ENCODE measurements at regions not wholly inside any gene's neighbourhood (a gene's known extent, or its start where the extent isn't known, plus 50 kb on each side); places are given as distances from the start of the nearest gene placed in this dataset.

DNA sequence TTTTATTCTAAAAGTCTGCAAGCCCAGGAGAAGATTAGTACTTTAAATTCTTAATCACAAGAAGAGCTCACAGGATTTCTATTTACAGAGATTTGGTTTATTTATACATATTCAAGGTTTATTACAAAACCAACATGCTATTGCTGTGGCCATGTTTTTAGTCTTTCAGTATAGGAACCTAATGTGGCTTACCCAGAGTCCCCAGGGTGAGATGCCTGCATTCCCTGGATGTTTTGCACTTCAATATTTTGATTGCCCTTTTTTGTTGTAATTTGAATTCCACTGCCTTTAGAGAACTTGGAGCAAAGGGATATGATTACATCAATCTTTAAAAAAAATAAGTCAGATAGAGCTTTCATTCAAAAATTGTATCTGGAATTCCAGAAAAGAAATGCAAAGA is 146.0 kb upstream of the FRMPD4 start:
- TF ChIP-seq, protein P1, sequence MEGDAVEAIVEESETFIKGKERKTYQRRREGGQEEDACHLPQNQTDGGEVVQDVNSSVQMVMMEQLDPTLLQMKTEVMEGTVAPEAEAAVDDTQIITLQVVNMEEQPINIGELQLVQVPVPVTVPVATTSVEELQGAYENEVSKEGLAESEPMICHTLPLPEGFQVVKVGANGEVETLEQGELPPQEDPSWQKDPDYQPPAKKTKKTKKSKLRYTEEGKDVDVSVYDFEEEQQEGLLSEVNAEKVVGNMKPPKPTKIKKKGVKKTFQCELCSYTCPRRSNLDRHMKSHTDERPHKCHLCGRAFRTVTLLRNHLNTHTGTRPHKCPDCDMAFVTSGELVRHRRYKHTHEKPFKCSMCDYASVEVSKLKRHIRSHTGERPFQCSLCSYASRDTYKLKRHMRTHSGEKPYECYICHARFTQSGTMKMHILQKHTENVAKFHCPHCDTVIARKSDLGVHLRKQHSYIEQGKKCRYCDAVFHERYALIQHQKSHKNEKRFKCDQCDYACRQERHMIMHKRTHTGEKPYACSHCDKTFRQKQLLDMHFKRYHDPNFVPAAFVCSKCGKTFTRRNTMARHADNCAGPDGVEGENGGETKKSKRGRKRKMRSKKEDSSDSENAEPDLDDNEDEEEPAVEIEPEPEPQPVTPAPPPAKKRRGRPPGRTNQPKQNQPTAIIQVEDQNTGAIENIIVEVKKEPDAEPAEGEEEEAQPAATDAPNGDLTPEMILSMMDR (CRISPR knock-in tag; IDR thresholded peaks at IDR 0.05) = no peak
- TF ChIP-seq, protein P2, sequence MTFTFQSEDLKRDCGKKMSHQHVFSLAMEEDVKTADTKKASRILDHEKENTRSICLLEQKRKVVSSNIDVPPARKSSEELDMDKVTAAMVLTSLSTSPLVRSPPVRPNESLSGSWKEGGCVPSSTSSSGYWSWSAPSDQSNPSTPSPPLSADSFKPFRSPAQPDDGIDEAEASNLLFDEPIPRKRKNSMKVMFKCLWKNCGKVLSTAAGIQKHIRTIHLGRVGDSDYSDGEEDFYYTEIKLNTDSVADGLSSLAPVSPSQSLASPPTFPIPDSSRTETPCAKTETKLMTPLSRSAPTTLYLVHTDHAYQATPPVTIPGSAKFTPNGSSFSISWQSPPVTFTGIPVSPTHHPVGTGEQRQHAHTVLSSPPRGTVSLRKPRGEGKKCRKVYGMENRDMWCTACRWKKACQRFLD (CRISPR knock-in tag; IDR thresholded peaks at IDR 0.05; ENCODE audit: borderline replicate concordance) = no peak
- TF ChIP-seq MXD4 (CRISPR knock-in tag; IDR thresholded peaks at IDR 0.05) = no peak
- TF ChIP-seq DPF2 (CRISPR knock-in tag; IDR thresholded peaks at IDR 0.05; ENCODE audit: borderline replicate concordance, low read depth) = no peak
- no peak for TF ChIP-seq MXI1 (IDR thresholded peaks at IDR 0.05; ENCODE audit: borderline replicate concordance, low read depth, low read length)
- no peak for TF ChIP-seq PHB2 (IDR thresholded peaks at IDR 0.05; ENCODE audit: partially characterized antibody)
- TF ChIP-seq ZNF260 (CRISPR knock-in tag; IDR thresholded peaks at IDR 0.05; ENCODE audit: borderline replicate concordance, low read depth) = no peak
- TF ChIP-seq RCOR2 (CRISPR knock-in tag; IDR thresholded peaks at IDR 0.05) = no peak
- no peak for TF ChIP-seq DNMT1 (CRISPR knock-in tag; IDR thresholded peaks at IDR 0.05)
- TF ChIP-seq JUN (CRISPR knock-in tag; IDR thresholded peaks at IDR 0.05) = no peak
- no peak for TF ChIP-seq ZNF446 (CRISPR knock-in tag; IDR thresholded peaks at IDR 0.05)
- TF ChIP-seq, protein P3, sequence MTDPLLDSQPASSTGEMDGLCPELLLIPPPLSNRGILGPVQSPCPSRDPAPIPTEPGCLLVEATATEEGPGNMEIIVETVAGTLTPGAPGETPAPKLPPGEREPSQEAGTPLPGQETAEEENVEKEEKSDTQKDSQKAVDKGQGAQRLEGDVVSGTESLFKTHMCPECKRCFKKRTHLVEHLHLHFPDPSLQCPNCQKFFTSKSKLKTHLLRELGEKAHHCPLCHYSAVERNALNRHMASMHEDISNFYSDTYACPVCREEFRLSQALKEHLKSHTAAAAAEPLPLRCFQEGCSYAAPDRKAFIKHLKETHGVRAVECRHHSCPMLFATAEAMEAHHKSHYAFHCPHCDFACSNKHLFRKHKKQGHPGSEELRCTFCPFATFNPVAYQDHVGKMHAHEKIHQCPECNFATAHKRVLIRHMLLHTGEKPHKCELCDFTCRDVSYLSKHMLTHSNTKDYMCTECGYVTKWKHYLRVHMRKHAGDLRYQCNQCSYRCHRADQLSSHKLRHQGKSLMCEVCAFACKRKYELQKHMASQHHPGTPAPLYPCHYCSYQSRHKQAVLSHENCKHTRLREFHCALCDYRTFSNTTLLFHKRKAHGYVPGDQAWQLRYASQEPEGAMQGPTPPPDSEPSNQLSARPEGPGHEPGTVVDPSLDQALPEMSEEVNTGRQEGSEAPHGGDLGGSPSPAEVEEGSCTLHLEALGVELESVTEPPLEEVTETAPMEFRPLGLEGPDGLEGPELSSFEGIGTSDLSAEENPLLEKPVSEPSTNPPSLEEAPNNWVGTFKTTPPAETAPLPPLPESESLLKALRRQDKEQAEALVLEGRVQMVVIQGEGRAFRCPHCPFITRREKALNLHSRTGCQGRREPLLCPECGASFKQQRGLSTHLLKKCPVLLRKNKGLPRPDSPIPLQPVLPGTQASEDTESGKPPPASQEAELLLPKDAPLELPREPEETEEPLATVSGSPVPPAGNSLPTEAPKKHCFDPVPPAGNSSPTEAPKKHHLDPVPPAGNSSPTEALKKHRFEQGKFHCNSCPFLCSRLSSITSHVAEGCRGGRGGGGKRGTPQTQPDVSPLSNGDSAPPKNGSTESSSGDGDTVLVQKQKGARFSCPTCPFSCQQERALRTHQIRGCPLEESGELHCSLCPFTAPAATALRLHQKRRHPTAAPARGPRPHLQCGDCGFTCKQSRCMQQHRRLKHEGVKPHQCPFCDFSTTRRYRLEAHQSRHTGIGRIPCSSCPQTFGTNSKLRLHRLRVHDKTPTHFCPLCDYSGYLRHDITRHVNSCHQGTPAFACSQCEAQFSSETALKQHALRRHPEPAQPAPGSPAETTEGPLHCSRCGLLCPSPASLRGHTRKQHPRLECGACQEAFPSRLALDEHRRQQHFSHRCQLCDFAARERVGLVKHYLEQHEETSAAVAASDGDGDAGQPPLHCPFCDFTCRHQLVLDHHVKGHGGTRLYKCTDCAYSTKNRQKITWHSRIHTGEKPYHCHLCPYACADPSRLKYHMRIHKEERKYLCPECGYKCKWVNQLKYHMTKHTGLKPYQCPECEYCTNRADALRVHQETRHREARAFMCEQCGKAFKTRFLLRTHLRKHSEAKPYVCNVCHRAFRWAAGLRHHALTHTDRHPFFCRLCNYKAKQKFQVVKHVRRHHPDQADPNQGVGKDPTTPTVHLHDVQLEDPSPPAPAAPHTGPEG (CRISPR knock-in tag; IDR thresholded peaks at IDR 0.05) = no peak

Data from HepG2 (cell line).